NCI-H1417 treated with DMSO at 0.1 percent for 48 hours (cell line): ENCODE measurements at regions not wholly inside any gene's neighbourhood (a gene's known extent, or its start where the extent isn't known, plus 50 kb on each side); places are given as distances from the start of the nearest gene placed in this dataset.
"Not testable (repeated sequence)": the region's sequence is repeated elsewhere in the genome, so short reads cannot be mapped to it uniquely, and the experiment has no call there.

Experiments
- DNase-seq: peaks from one replicate; lab custom pipeline; 2025; lab: John Stamatoyannopoulos, UW

- DNase-seq = no peak
These were observed 50.7 kb upstream of the DIAPH3 start for GRCh38 chr13:60214213-60215055.

GRCh38 chr13:60220072-60220471, 56.3 kb upstream of the DIAPH3 start:
- DNase-seq = no peak

DNA sequence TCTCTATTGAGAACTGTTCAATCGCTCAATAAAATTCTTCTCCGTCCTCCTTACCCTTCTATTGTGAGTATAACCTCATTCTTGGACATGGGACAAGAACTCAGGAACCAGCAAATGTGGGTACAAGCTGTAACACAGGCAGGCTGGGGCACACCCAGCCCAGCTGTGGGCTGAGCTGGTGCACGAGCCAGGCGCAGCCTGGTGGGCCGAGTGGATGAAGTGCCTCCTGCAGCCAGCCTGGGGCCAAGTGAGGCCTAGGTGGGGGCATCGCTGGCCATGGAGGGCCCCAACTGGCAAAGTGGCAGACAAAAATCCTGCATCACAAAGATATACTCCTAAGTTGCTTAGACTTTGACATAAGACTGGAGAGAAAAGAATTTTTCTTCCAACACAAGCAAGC, 57.9 kb upstream of the DIAPH3 start:
- DNase-seq = no peak

DNA sequence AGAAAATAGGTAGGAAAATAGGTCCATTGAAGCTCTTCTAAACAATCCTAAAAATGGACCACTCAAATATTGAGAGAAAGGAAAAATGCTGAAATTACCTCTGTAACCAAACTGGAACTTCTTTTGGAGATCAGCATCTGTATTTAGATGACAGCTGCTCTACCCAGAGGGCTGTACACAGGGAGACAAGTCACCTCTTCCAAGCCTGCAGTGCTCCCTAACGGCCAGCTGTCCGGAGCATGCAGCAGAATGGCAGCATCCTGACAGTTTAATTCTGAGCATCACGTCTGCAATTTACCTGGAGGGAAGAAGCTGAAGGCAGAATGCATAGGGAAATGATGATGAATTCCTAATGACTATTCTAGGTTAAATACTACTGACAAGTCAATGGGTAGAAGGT, 62.8 kb upstream of the DIAPH3 start:
- DNase-seq = peak; percentile 24

DNA sequence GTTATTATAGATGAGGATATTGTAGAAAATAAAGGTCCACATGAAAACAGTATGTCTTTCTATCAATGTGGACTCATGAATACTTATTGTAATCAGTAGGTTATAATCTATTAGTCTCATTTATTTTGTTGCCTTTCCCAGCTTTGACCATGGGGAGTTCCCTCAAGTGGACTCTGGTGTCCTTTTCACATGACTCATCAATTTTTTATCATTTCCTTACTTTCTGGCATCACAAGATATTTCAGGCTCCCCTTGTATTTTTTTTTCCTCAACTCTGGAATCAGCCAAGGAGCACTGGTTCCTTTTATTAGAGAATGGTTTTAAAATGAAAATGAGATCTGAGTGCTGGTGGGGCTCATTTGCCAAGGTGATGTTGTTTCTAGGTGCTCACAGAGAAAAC, 63.4 kb upstream of the DIAPH3 start:
- no peak for DNase-seq

- DNase-seq = peak; percentile 62
These were observed 66.1 kb upstream of the DIAPH3 start for GRCh38 chr13:60229708-60230272.

GRCh38 chr13:60230593-60230992, 66.9 kb upstream of the DIAPH3 start:
- no peak for DNase-seq

DNA sequence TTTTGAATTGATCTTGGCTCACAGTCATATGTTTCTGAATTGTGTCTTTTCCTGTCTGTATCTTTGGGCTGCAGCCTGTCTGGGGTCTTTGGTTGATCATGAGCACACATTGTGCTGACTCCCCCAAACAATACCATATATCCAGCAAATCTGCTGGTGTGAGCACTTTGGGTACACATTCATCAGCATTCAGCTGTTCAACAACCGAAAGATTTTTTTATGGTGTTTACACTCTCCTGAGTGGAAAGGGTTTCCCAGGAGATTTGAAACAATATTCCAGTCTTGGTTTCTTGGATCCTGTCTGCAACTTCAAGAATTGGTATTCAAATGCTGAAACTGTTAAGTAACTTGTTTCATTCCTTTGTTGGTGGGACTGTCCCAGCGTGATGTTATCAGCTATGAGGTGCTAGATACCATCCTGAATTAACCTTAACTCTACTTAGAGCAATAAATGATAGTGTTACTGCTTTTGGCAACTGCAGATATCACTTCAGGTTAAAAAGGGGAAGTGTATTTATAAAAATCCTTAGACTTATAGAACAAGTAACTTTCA, 78.4 kb upstream of the DIAPH3 start:
- no peak for DNase-seq

- DNase-seq = no peak
These were observed 80.7 kb upstream of the DIAPH3 start for GRCh38 chr13:60244381-60244780.

DNA sequence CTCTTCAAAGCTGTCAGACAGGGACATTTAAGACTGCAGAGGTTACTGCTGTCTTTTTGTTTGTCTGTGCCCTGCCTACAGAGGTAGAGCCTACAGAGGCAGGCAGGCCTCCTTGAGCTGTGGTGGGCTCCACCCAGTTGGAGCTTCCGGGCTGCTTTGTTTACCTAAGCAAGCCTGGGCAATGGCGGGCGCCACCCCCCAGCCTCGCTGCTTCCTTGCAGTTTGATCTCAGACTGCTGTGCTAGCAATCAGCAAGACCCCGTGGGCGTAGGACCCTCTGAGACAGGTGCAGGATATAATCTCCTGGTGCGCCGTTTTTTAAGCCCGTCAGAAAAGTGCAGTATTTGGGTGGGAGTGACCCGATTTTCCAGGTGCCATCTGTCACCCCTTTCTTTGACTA, 87.7 kb upstream of the DIAPH3 start:
- DNase-seq = not testable (repeated sequence)

DNA sequence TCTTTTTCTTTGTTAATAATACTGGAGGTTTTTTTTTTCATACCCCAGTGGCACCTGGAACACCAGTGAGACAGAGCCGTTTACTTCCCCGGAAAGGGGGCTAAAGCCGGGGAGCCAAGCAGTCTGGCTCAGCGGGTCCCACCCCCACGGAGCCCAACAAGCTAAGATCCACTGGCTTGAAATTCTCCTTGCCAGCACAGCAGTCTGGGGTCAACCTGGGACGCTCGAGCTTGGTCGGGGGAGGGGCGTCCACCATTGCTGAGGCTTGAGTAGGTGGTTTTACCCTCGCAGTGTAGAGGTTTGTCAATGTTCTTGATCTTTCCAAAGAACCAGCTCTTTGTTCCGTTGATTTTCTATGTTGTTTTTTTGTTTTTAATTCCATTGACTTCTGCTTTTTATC, 94.6 kb upstream of the DIAPH3 start:
- DNase-seq = no peak

- DNase-seq = no peak
These were observed 96.7 kb upstream of the DIAPH3 start for GRCh38 chr13:60260440-60260839.

DNA sequence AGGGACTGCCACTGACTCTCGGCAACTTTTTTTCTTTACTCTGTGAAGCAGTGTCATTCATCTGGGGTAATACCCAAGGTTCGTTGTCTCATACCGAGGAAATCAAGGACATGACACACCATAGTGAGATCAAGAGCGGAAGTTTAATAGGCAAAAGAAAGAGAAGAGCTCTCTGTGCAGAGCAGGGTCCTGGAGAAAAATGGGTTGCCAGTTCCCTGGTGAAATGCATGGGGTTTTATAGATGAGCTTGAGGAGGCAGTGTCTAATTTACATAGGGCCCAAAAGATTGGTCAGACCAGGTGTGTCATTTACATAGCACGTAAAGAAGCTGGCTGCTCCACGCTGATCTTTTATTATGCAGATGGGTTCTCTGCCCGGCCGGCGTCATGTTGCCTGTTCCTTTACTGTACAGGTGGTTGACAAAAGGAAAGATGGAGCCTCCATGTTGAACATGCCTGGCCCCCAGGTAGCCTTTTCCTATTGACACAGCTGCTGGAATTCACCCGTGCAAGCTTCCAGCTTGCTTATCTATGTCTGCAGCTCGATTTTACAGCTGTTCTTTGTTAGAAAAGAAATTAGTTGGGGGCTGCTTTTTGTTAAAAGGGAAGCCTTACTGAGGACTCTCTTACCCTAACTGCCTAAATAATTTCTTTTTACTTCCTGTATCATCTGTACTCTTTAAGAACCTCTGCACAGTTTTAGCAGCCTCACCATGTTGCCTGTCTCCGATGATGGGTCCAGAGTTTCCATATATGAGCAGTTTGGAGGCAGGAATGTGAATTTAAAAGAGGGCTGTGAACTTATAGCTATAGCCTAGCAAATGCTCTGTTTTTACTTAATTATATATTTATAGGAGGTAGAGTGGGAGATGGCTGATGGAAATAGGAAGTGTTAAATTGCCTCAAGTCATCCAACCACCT, 98.0 kb upstream of the DIAPH3 start:
- DNase-seq = peak; percentile 88

DNA sequence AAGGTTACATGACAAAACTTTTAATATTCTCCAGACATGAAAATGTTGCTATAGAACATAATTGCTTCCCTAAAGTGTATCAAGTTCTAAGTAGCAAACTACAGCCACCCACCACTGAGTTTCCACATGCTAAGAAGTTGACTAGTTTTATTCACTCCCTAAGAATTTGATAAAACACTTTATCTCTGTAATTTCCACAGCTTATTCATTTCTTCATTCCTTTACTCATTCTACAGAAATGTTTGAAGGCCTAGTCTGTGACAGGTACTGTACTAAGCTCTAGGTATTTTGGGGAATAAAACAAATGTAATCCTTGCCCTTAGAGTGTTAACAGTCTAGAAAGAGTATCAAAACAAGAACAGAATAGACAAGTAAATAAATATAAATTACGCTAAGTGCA, 101.8 kb upstream of the DIAPH3 start:
- DNase-seq = no peak

- DNase-seq = no peak
These were observed 103.9 kb upstream of the DIAPH3 start for GRCh38 chr13:60267498-60268202.

DNA sequence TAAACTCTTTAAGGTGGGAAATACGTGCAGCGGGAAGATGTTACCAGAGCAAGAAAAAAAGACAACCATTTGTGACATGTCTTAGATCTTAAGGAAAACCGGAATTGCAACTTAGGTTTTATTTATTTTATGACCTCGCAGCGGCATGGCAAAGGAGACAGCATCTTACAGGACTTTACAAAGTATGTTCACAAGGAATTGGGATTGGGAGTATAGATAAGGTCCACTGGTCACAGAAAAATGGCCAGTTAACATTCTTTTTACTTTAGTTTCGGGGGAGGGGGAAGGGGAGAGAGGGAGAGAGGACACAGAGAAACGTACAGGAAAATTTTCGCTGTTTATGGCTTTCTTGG, 104.5 kb upstream of the DIAPH3 start:
- DNase-seq = no peak

DNA sequence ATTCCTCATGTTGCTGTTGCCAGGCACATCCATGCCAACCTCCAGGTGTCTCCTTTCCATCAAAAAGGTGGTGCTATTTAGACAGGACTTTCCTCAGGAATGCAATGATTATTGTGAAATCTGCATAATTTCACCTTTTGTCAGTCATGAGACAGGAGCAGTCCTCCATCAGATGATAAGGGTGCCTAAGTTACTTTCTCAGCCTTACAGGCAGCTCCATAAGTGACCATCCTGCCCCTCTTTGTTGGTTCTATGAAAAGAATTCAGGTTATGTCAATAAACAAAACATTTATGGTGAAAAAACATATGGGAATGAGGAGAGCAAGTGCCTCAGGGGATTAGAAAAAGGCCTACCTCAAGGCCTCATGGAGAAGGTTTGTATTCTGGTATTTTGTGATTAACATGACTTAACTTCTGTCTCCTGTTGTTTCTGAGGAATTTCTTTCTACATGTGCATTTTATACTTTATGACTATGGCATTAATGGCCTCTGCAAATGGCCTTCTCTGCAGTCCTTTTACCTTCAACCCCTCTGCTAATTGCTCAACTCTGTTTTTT, 110.3 kb upstream of the DIAPH3 start:
- DNase-seq = no peak

- DNase-seq = no peak
These were observed 110.9 kb upstream of the DIAPH3 start for GRCh38 chr13:60274655-60275054.

DNA sequence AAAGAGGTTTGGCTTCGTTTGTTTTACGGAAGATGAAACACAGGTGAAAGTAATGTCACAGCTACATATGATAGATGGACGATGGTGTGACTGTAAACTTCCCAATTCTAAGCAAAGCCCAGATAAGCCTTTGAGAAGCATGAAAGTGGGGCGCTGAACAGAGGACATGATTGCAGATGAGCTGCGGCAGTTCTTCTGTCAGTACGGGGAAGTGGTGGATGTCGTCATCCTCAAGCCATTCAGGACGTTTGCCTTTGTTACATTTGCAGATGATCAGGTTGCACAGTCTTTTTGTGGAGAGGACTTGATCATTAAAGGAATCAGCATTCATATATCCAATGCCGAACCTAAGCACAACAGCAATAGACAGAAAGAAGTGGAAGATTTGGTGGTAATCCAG, 111.5 kb upstream of the DIAPH3 start:
- no peak for DNase-seq

- not testable (repeated sequence) for DNase-seq
These were observed 116.5 kb upstream of the TDRD3 start for GRCh38 chr13:60280524-60280923.

GRCh38 chr13:60282186-60282585, 114.8 kb upstream of the TDRD3 start:
- DNase-seq = no peak

DNA sequence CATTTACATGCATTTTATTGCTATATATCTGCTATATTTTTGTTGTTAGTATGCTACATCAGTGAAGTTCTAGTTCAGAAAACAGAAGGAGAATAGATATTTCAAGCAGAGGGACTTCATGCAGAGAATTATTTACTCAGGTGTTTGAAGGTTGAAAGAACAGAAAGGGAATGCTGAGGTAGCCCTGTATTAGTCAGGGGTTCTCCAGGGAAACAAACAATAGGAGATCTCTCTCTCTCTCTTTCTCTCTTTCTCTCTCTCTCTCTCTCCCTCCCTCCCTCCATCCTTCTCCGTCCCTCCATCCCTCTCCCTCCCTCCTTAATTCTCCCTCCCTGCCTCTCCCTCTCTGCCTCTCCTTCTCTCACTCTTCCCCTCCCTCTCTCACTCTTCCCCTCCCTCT, 114.3 kb upstream of the TDRD3 start:
- DNase-seq = peak; percentile 81
